K562 (cell line): ENCODE measurements at regions not wholly inside any gene's neighbourhood (a gene's known extent, or its start where the extent isn't known, plus 50 kb on each side); places are given as distances from the start of the nearest gene placed in this dataset.
"Not testable (repeated sequence)": the region's sequence is repeated elsewhere in the genome, so short reads cannot be mapped to it uniquely, and the experiment has no call there.

Experiments
- ATAC-seq: fragments of 200-7000 bp; cut with Tn5 transposase; 3 replicates; pipeline ENCODE4 v1.9.1; 2020; ENCODE audit warnings: moderate library complexity
- BruUV-seq: library from RNA; stranded (reverse); fragments of 400-500 nt; replicated peaks from 2 replicates; lab custom pipeline; 2021; lab: Mats Ljungman, UMichigan
- CTCF ChIA-PET: fragments of 300-600 bp; formaldehyde crosslinking; extraction: SDS; loops from one replicate; lab custom pipeline; 2021; ENCODE audit warnings: low intra/inter-chr PET ratio; lab: Yijun Ruan, JAX
- POLR2A ChIA-PET: fragments of 300-600, 350-650 bp; sonication (Branson Sonifier 250); formaldehyde crosslinking; extraction: SDS; loops from one replicate; lab custom pipeline; 2021; ENCODE audit warnings: antibody characterized with exemption, inconsistent platforms; lab: Yijun Ruan, JAX
- DNase-seq, 4 experiments: peaks; one replicate each; pipeline versions ENCODE4 v3.0.0 to v3.0.0-alpha.2; 2011 to 2018; ENCODE audit warnings: low spot score in 3 of 4, mixed read lengths in 3 of 4; ENCODE audit errors: extremely low read depth in 1 of 4
- FAIRE-seq: peaks from 2 replicates; lab custom pipeline; 2011; peaks lifted over from hg19 to GRCh38; lab: Jason Lieb, UNC
- H2AFZ ChIP-seq: 2 replicates; pipeline ENCODE4 v1.6.0; 2011; ENCODE audit warnings: low read depth, low read length, control low read depth, inconsistent platforms
- H3K27ac ChIP-seq: fragments of 200-600 bp; 3 replicates; pipeline ENCODE4 v1.8.0; 2011; ENCODE audit warnings: low read depth, mild to moderate bottlenecking, control low read depth, inconsistent platforms, low read length, moderate library complexity, mixed read lengths; ENCODE audit errors: extremely low read depth
- H3K27me3 ChIP-seq, 2 experiments: fragments of 300-600 bp in 1 of 2; 2 replicates in 1 of 2; 3 replicates in 1 of 2; pipeline versions ENCODE4 v1.6.0 to v1.8.0; 2011; ENCODE audit warnings: inconsistent platforms in 2 of 2, low read length in 2 of 2, mild to moderate bottlenecking in 1 of 2, mixed read lengths in 1 of 2, moderate library complexity in 1 of 2; ENCODE audit not compliant: control insufficient read depth in 2 of 2, insufficient read depth in 2 of 2
- H3K36me3 ChIP-seq: fragments of 300-600 bp; 3 replicates; pipeline ENCODE4 v1.8.0; 2011; ENCODE audit warnings: mild to moderate bottlenecking, low read length, inconsistent platforms; ENCODE audit not compliant: control insufficient read depth, insufficient read depth
- H3K4me1 ChIP-seq, 2 experiments: fragments of 200-600 bp in 1 of 2; replicated peaks in 1 of 2; 2 replicates in 1 of 2; 3 replicates in 1 of 2; pipeline versions ENCODE4 v1.5.1 to v1.8.0; 2011; ENCODE audit warnings: inconsistent platforms in 2 of 2, low read length in 2 of 2, mild to moderate bottlenecking in 1 of 2, mixed read lengths in 1 of 2, moderate library complexity in 1 of 2; ENCODE audit not compliant: control insufficient read depth in 2 of 2, insufficient read depth in 2 of 2
- H3K4me2 ChIP-seq: 2 replicates; pipeline ENCODE4 v1.6.1; 2011; ENCODE audit warnings: low read length, control low read depth, inconsistent platforms, mixed read lengths; ENCODE audit not compliant: insufficient read depth
- H3K4me3 ChIP-seq: fragments of 200-600 bp; sonication (generic), shearing (Covaris generic); 2 replicates; pipeline ENCODE4 v1.5.1; 2016; ENCODE audit warnings: control low read depth, inconsistent platforms
- H3K79me2 ChIP-seq: fragments of 200-600 bp; 3 replicates; pipeline ENCODE4 v1.8.0; 2011; ENCODE audit warnings: low read length, inconsistent platforms; ENCODE audit not compliant: control insufficient read depth, insufficient read depth
- H3K9ac ChIP-seq, 2 experiments: 2 replicates each; pipeline versions ENCODE4 v1.6.0 to v1.6.1; 2011; ENCODE audit warnings: low read depth in 2 of 2, low read length in 2 of 2, control low read depth in 1 of 2, inconsistent platforms in 1 of 2, mild to moderate bottlenecking in 1 of 2, mixed read lengths in 1 of 2; ENCODE audit not compliant: insufficient read depth in 1 of 2
- H3K9me1 ChIP-seq: one replicate; pipeline ENCODE4 v1.6.0; 2011; ENCODE audit warnings: inconsistent platforms, mild to moderate bottlenecking, low read length, moderate library complexity; ENCODE audit not compliant: control insufficient read depth, insufficient read depth
- H3K9me3 ChIP-seq: replicated peaks from 2 replicates; pipeline ENCODE4 v1.5.1; 2011; ENCODE audit warnings: low read depth, low read length, inconsistent platforms; ENCODE audit not compliant: control insufficient read depth, insufficient read depth
- H4K20me1 ChIP-seq: replicated peaks from 2 replicates; pipeline ENCODE4 v1.6.1; 2011; ENCODE audit warnings: low read length, inconsistent platforms, mixed read lengths; ENCODE audit not compliant: control insufficient read depth, insufficient read depth
- ASH1L ChIP-seq: fragments of 450-650 bp; IDR thresholded peaks from 2 replicates; pipeline ENCODE4 v1.6.1; 2018; ENCODE audit warnings: borderline replicate concordance, mild to moderate bottlenecking, low read depth; ENCODE audit not compliant: partially characterized antibody
- KDM4B ChIP-seq, 2 experiments: fragments of 450-650 bp in 1 of 2; sonication (generic) in 1 of 2; IDR thresholded peaks; 2 replicates each; pipeline ENCODE4 v1.6.1; 2016 to 2017; ENCODE audit warnings: borderline replicate concordance in 2 of 2, antibody characterized with exemption in 1 of 2, low read depth in 1 of 2, mild to moderate bottlenecking in 1 of 2
- NUFIP1 ChIP-seq: fragments of 450-650 bp; IDR thresholded peaks from 2 replicates; pipeline ENCODE4 v1.6.1; 2018; ENCODE audit not compliant: partially characterized antibody
- RBM22 ChIP-seq: fragments of 200-400 bp; formaldehyde crosslinking; IDR thresholded peaks from 2 replicates; pipeline ENCODE4 v1.6.1; 2018; ENCODE audit warnings: low read length, low read depth; ENCODE audit not compliant: poor library complexity, severe bottlenecking
- SMARCC2 ChIP-seq: fragments of 450-650 bp; IDR thresholded peaks from 2 replicates; pipeline ENCODE4 v1.6.1; 2017; ENCODE audit warnings: antibody characterized with exemption, moderate library complexity, mild to moderate bottlenecking, low read depth
- ZKSCAN1 ChIP-seq: fragments of 150-350 bp; IDR thresholded peaks from 2 replicates; pipeline ENCODE4 v1.6.1; 2016; ENCODE audit warnings: low read depth, low read length
- WGBS: fragments of 100-300 bp; shearing (Covaris generic); methylation state at CpG from one replicate; pipeline ENCODE4 v1.1.6; 2016; ENCODE audit warnings: low coverage, mixed read lengths; ENCODE audit not compliant: insufficient coverage; ENCODE audit errors: missing lambda C conversion rate; 5-methylcytosine and 5-hydroxymethylcytosine counted together
- in situ Hi-C: fragments of 300-500 bp; cut with MboI; formaldehyde crosslinking; loops from 4 replicates; pipeline ENCODE4 v1.15.0; 2018; ENCODE audit warnings: inconsistent platforms, mixed read lengths
- intact Hi-C: fragments of 100-400 bp; cut with micrococcal nuclease; formaldehyde crosslinking; loops from 2 replicates; pipeline ENCODE4 v1.14.2; 2022
- TF ChIP-seq, protein P1 (sequence below): fragments of 450-650 bp; IDR thresholded peaks from 2 replicates; pipeline ENCODE4 v1.7.0; 2016; ENCODE audit warnings: borderline replicate concordance
- TF ChIP-seq, protein P2 (sequence below): fragments of 250-450 bp; sonication (Bioruptor Pico); IDR thresholded peaks from 2 replicates; pipeline ENCODE4 v1.5.0; 2020; ENCODE audit warnings: mild to moderate bottlenecking, borderline replicate concordance
- TF ChIP-seq, protein P3 (sequence below), 2 experiments: fragments of 450-650 bp in 1 of 2; sonication (generic) in 1 of 2; formaldehyde crosslinking in 1 of 2; IDR thresholded peaks in 1 of 2; conservative IDR thresholded peaks in 1 of 2; 2 replicates each; pipeline versions ENCODE4 v1.6.1 to v1.8.1; 2016 to 2023; ENCODE audit warnings: mild to moderate bottlenecking in 2 of 2, moderate library complexity in 2 of 2, inconsistent platforms in 1 of 2, missing genetic modification reagents in 1 of 2

DNA sequence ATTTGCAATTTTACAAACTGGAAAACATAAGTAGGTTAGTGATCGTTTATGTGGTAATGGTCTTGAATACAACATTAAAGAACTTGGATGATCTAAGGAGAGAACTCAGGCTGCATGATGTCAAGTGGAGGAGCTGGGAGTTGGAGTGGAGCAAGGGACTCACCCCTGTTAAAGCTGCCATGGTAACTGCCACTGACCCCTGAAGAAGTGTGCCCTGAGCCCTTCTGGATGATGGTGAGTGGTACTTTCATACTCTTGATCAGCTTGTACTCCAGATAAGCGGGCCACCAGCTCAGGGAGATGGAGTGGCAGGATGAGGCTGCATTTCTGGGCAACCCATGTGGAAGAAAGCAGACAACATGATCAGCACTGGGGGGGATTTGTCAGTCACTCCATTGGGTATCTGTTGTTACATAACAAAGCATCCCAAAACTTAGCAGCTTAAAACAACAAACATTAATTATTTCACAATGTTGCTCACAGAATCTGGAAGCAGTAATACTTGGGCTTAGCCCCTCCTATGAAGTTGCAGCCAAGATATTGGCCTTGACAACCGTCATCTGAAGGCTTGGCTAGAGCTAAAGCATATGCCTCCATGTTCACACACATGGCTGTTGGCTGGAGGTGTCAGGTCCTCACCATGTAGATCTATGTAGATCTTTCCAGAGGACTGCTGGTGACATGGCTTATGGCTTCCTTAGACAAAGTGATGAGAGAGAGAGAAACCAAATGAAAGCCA lies 213.8 kb downstream of the DUSP10 start (continued):
- TF ChIP-seq, protein P1, sequence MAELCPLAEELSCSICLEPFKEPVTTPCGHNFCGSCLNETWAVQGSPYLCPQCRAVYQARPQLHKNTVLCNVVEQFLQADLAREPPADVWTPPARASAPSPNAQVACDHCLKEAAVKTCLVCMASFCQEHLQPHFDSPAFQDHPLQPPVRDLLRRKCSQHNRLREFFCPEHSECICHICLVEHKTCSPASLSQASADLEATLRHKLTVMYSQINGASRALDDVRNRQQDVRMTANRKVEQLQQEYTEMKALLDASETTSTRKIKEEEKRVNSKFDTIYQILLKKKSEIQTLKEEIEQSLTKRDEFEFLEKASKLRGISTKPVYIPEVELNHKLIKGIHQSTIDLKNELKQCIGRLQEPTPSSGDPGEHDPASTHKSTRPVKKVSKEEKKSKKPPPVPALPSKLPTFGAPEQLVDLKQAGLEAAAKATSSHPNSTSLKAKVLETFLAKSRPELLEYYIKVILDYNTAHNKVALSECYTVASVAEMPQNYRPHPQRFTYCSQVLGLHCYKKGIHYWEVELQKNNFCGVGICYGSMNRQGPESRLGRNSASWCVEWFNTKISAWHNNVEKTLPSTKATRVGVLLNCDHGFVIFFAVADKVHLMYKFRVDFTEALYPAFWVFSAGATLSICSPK = no peak
- TF ChIP-seq KDM4B (IDR thresholded peaks at IDR 0.05; ENCODE audit: borderline replicate concordance in 2 of 2, low read depth in 1 of 2) = no peak
- no peak for TF ChIP-seq ZKSCAN1
- TF ChIP-seq ASH1L = no peak
- no peak for TF ChIP-seq SMARCC2
- no peak for TF ChIP-seq RBM22
- TF ChIP-seq, protein P2, sequence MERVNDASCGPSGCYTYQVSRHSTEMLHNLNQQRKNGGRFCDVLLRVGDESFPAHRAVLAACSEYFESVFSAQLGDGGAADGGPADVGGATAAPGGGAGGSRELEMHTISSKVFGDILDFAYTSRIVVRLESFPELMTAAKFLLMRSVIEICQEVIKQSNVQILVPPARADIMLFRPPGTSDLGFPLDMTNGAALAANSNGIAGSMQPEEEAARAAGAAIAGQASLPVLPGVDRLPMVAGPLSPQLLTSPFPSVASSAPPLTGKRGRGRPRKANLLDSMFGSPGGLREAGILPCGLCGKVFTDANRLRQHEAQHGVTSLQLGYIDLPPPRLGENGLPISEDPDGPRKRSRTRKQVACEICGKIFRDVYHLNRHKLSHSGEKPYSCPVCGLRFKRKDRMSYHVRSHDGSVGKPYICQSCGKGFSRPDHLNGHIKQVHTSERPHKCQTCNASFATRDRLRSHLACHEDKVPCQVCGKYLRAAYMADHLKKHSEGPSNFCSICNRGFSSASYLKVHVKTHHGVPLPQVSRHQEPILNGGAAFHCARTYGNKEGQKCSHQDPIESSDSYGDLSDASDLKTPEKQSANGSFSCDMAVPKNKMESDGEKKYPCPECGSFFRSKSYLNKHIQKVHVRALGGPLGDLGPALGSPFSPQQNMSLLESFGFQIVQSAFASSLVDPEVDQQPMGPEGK (CRISPR knock-in tag) = no peak
- TF ChIP-seq, protein P3, sequence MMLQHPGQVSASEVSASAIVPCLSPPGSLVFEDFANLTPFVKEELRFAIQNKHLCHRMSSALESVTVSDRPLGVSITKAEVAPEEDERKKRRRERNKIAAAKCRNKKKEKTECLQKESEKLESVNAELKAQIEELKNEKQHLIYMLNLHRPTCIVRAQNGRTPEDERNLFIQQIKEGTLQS (IDR thresholded peaks at IDR 0.05) = no peak
- TF ChIP-seq, protein P3 (CRISPR knock-in tag; conservative IDR thresholded peaks at IDR 0.05) = no peak
- no peak for TF ChIP-seq NUFIP1

DNA sequence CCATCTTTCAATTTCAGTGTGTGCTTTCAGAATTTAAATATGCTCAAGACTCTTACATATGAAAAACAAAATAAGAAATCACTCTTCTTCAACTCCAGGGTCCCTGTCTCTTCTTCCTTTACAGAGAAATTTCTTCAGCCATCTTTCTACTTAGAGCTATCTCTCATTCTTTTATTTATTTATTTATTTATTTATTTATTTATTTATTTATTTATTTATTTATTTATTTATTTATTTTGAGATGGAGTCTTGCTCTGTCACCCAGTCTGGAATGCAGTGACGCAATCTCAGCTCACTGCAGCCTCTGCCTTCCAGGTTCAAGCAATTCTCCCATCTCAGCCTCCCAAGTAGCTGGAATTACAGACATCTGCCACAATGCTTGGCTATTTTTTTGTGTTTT lies 211.7 kb downstream of the DUSP10 start:
- H2AFZ ChIP-seq, H4K20me1 ChIP-seq, H3K36me3 ChIP-seq, H3K9me1 ChIP-seq, FAIRE-seq, H3K27ac ChIP-seq, ATAC-seq, intact Hi-C loops, H3K79me2 ChIP-seq, H3K4me1 ChIP-seq, H3K4me2 ChIP-seq, H3K4me3 ChIP-seq, POLR2A ChIA-PET, DNase-seq, CTCF ChIA-PET, BruUV-seq, H3K27me3 ChIP-seq, in situ Hi-C loops, H3K9me3 ChIP-seq, H3K9ac ChIP-seq: not testable (repeated sequence)
- 0% methylated on average over 1 of the region's 1 CpG for WGBS
